GM23338 (cell line): ENCODE measurements at regions not wholly inside any gene's neighbourhood (a gene's known extent, or its start where the extent isn't known, plus 50 kb on each side); places are given as distances from the start of the nearest gene placed in this dataset.
A peak's percentile ranks its signal among the peaks of the same experiment; 100 is the strongest.

ENCODE experiments used
- ATAC-seq: fragments of 200-7000 bp; cut with Tn5 transposase; 3 replicates; pipeline ENCODE4 v1.9.1; 2020
- DNase-seq: peaks from one replicate; pipeline ENCODE4 v3.0.0-alpha.2; 2015; ENCODE audit warnings: low spot score
- H2AFZ ChIP-seq: fragments of 200-600 bp; sonication (generic); 2 replicates; pipeline ENCODE4 v1.8.0; 2016; ENCODE audit warnings: antibody characterized with exemption, mild to moderate bottlenecking, moderate library complexity
- H3F3A ChIP-seq: fragments of 200-600 bp; sonication (generic); replicated peaks from 2 replicates; pipeline ENCODE4 v1.8.0; 2017; ENCODE audit warnings: antibody characterized with exemption, mixed run types, low read depth
- H3K27ac ChIP-seq: fragments of 200-600 bp; sonication (generic); 2 replicates; pipeline ENCODE4 v1.6.1; 2016; ENCODE audit warnings: low read depth
- H3K27me3 ChIP-seq: fragments of 200-600 bp; sonication (generic); 2 replicates; pipeline ENCODE4 v1.8.0; 2016; ENCODE audit warnings: mild to moderate bottlenecking, mixed run types, moderate library complexity; ENCODE audit not compliant: insufficient read depth
- H3K36me3 ChIP-seq: fragments of 200-600 bp; sonication (generic); 2 replicates; pipeline ENCODE4 v1.8.0; 2016; ENCODE audit warnings: mild to moderate bottlenecking; ENCODE audit not compliant: insufficient read depth
- H3K4me1 ChIP-seq: fragments of 200-600 bp; sonication (generic); 2 replicates; pipeline ENCODE4 v1.8.0; 2016; ENCODE audit warnings: mild to moderate bottlenecking, moderate library complexity; ENCODE audit not compliant: insufficient read depth
- H3K4me2 ChIP-seq: fragments of 200-600 bp; sonication (generic); 2 replicates; pipeline ENCODE4 v1.7.1; 2017; ENCODE audit warnings: mixed run types
- H3K4me3 ChIP-seq: fragments of 200-600 bp; sonication (generic); 2 replicates; pipeline ENCODE4 v1.6.1; 2016; ENCODE audit warnings: mixed run types
- H3K79me2 ChIP-seq: fragments of 200-600 bp; sonication (generic); replicated peaks from 2 replicates; pipeline ENCODE4 v1.8.0; 2017; ENCODE audit warnings: mild to moderate bottlenecking; ENCODE audit not compliant: insufficient read depth
- H3K9me2 ChIP-seq: fragments of 200-600 bp; sonication (generic); 2 replicates; pipeline ENCODE4 v1.8.0; 2017; ENCODE audit not compliant: insufficient read depth
- H4K20me1 ChIP-seq: fragments of 200-600 bp; sonication (generic); replicated peaks from 2 replicates; pipeline ENCODE4 v1.8.0; 2017; ENCODE audit warnings: mild to moderate bottlenecking; ENCODE audit not compliant: insufficient read depth
- H3K27ac Mint-ChIP-seq: 2 replicates; pipeline ENCODE4 v1.8.0; 2020; ENCODE audit warnings: inconsistent platforms, mild to moderate bottlenecking, moderate library complexity, mixed read lengths
- H3K27me3 Mint-ChIP-seq: 3 replicates; pipeline ENCODE4 v1.8.0; 2022; ENCODE audit warnings: low read depth, mild to moderate bottlenecking, moderate library complexity, mixed read lengths, inconsistent platforms; ENCODE audit not compliant: insufficient read depth, poor library complexity
- H3K36me3 Mint-ChIP-seq: 3 replicates; pipeline ENCODE4 v1.8.0; 2021; ENCODE audit warnings: low read depth, mild to moderate bottlenecking, inconsistent platforms, moderate library complexity, mixed read lengths
- H3K4me1 Mint-ChIP-seq: 3 replicates; pipeline ENCODE4 v1.8.0; 2020; ENCODE audit warnings: mild to moderate bottlenecking, inconsistent platforms, mixed read lengths
- H3K4me3 Mint-ChIP-seq: 3 replicates; pipeline ENCODE4 v1.8.0; 2021; ENCODE audit warnings: moderate library complexity, mild to moderate bottlenecking, inconsistent platforms, mixed read lengths
- H3K9me3 Mint-ChIP-seq: 3 replicates; pipeline ENCODE4 v1.8.0; 2020; ENCODE audit warnings: moderate library complexity, mild to moderate bottlenecking, inconsistent platforms, mixed read lengths
- EZH2 ChIP-seq: fragments of 200-600 bp; sonication (generic); IDR thresholded peaks from one replicate; pipeline ENCODE4 v1.8.0; 2017; ENCODE audit warnings: antibody characterized with exemption, mild to moderate bottlenecking, low read depth; ENCODE audit not compliant: unreplicated experiment
- EZH2phosphoT487 ChIP-seq: fragments of 200-600 bp; sonication (generic); IDR thresholded peaks from one replicate; pipeline ENCODE4 v1.8.1; 2018; ENCODE audit warnings: antibody characterized with exemption; ENCODE audit not compliant: unreplicated experiment
- JUNB ChIP-seq: IDR thresholded peaks from one replicate; pipeline ENCODE4 v1.6.1; 2016; ENCODE audit warnings: antibody characterized with exemption; ENCODE audit not compliant: unreplicated experiment
- POLR2AphosphoS5 ChIP-seq: IDR thresholded peaks from 2 replicates; pipeline ENCODE4 v1.6.1; 2016; ENCODE audit warnings: antibody characterized with exemption, low read depth
- STAT1 ChIP-seq: IDR thresholded peaks from one replicate; pipeline ENCODE4 v1.6.1; 2016; ENCODE audit warnings: antibody characterized with exemption; ENCODE audit not compliant: unreplicated experiment
- TF ChIP-seq, protein P1 (sequence below): IDR thresholded peaks from 2 replicates; pipeline ENCODE4 v1.6.1; 2016; ENCODE audit warnings: antibody characterized with exemption
- TF ChIP-seq, protein P2 (sequence below), 2 experiments: fragments of 200-600 bp in 1 of 2; sonication (generic) in 1 of 2; conservative IDR thresholded peaks; 2 replicates each; pipeline versions ENCODE4 v1.5.1 to v1.6.1; 2016 to 2017; ENCODE audit warnings: antibody characterized with exemption in 2 of 2, low read depth in 2 of 2, mild to moderate bottlenecking in 2 of 2, moderate library complexity in 1 of 2

DNA sequence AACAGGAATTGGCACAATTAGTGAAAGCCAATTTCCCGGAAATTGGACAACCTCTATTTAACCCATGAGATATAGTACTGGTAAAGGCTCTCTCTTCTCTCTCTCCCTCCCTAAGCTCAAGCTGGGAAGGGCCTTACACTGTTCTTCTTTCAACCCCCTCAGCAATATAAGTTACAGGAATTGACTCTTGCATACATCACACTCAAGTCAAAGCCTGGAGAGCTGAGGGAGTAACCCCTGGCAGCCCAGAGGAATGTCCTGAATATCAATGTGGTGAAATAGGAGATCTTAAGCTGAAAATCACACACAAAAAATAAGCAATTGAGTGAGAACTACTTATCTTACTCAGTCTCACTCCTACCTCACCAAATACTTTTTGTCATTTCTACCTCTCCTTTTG lies 186.9 kb upstream of the SPOCK3 start:
- H3K4me3 ChIP-seq, result no peak overlapping the region
- peaks cover 12% of the 10 kb centered on the region; the same call in 2 of the 3 replicates for H3K4me1 Mint-ChIP-seq
- H3K27me3 ChIP-seq, result no peaks in the 10 kb centered on the region

DNA sequence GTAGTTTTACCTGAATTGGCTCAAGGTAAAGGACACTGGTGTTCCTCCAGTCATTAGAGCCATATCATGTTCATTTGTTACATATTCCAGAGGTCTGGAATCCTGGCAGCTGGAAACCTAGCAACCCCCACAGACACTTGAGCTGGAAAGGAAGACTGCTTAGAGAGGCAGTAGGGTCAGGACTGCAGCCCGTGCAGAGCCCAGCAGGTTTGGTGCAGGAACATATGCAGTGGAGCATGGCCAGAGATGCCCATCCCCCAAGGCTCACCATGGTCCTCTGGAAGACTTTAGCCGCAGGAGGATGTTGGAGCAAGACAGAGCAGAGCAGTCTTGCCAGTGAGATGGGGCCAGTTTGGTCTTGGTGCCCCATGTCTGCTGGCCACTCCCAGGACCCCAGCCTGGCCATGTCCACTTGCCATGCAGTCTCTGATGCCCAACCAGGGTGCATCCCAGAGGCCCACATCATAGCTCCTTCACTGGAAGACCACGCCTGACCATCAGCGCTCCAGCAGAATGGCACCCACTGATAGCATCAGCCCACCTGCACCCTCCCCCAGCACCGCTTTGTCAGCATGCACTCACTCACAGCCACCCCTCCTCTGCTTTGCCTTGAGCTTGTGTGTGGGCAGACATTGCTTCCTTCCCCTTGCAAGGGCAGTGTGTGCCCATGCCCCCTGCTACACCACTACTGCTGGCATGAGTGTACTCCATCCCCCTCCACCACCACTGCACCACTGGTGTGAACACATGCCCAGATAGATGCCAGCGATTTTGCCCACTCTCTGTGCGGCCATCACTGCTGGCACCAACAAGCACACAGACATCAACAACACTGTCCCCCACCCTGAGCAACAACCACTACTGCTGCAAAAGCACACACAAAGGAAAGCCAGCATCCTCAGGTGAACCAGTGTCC lies 190.3 kb upstream of the SPOCK3 start:
- no peaks in the 10 kb centered on the region; the same call in 2 of the 3 replicates for H3K9me3 Mint-ChIP-seq
- peaks cover 4% of the 10 kb centered on the region for H3K27me3 Mint-ChIP-seq
- Histone ChIP-seq H3K4me1 (no peaks in the 10 kb centered on the region; the same call in 1 of the 2 replicates), H3F3A (no peaks in the 10 kb centered on the region), H3K9me2 (peaks cover 4% of the 10 kb centered on the region; the same call in 1 of the 2 replicates), H3K79me2 (no peaks in the 10 kb centered on the region), H2AFZ (no peak overlapping the region), H3K27ac (no peak overlapping the region), H3K27me3 (no peaks in the 10 kb centered on the region), H3K4me2 (no peak overlapping the region), H4K20me1 (no peaks in the 10 kb centered on the region), H3K4me3 (no peak overlapping the region), H3K36me3 (no peaks in the 10 kb centered on the region)
- ATAC-seq, result no peak
- H3K4me3 Mint-ChIP-seq, result no peak overlapping the region
- no peak overlapping the region for H3K27ac Mint-ChIP-seq
- no peak for DNase-seq
- TF ChIP-seq POLR2AphosphoS5 (no peak), JUNB (no peak)
- no peaks in the 10 kb centered on the region for H3K36me3 Mint-ChIP-seq
- H3K4me1 Mint-ChIP-seq, result peaks cover 18% of the 10 kb centered on the region

More for the DNA sequence above, 186.9 kb upstream of the SPOCK3 start:
- Histone ChIP-seq H2AFZ (no peak overlapping the region), H3K27ac (no peak overlapping the region), H3K79me2 (no peaks in the 10 kb centered on the region), H3K4me2 (no peak overlapping the region), H4K20me1 (no peaks in the 10 kb centered on the region), H3K4me1 (no peaks in the 10 kb centered on the region; the same call in 1 of the 2 replicates), H3K9me2 (peaks cover 10% of the 10 kb centered on the region), H3K36me3 (no peaks in the 10 kb centered on the region), H3F3A (no peaks in the 10 kb centered on the region)
- ATAC-seq, result peak; percentile 41; the same call in 2 of the 3 replicates
- peak; percentile 17 for DNase-seq
- Mint-ChIP-seq H3K27me3 (peaks cover 4% of the 10 kb centered on the region), H3K9me3 (no peaks in the 10 kb centered on the region; the same call in 2 of the 3 replicates), H3K4me3 (no peak overlapping the region), H3K27ac (no peak overlapping the region), H3K36me3 (no peaks in the 10 kb centered on the region)
- TF ChIP-seq POLR2AphosphoS5 (no peak), JUNB (no peak)
- TF ChIP-seq, protein P1, sequence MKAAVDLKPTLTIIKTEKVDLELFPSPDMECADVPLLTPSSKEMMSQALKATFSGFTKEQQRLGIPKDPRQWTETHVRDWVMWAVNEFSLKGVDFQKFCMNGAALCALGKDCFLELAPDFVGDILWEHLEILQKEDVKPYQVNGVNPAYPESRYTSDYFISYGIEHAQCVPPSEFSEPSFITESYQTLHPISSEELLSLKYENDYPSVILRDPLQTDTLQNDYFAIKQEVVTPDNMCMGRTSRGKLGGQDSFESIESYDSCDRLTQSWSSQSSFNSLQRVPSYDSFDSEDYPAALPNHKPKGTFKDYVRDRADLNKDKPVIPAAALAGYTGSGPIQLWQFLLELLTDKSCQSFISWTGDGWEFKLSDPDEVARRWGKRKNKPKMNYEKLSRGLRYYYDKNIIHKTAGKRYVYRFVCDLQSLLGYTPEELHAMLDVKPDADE, result no peak

DNA sequence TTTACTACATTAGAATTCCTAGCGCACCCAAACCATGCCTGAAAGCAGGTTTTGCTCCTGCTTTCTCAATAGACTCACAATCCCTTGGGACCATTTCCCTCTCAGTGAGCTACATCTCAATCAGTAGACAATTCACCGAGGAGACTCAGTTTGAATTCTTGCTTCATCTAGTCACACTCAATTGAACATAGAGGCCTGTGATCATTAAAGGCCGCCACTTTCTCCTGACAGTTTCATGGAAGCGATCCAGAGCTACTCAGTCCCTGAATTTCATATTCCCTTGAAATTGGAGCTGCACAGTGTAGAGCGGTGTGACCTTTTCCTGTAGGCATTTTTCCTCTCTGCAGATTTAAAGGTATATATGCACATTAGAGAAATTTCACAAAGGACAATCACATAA lies 193.9 kb upstream of the SPOCK3 start:
- H3F3A ChIP-seq, result no peaks in the 10 kb centered on the region
- DNase-seq, result no peak
- no peak overlapping the region for H2AFZ ChIP-seq
- no peak overlapping the region for H3K27ac ChIP-seq
- no peaks in the 10 kb centered on the region for H3K27me3 ChIP-seq
- no peak for ATAC-seq
- H4K20me1 ChIP-seq, result no peaks in the 10 kb centered on the region
- H3K27ac Mint-ChIP-seq, result no peak overlapping the region
- H3K27me3 Mint-ChIP-seq, result peaks cover 4% of the 10 kb centered on the region
- H3K79me2 ChIP-seq, result no peaks in the 10 kb centered on the region
- no peaks in the 10 kb centered on the region for H3K36me3 Mint-ChIP-seq
- H3K9me2 ChIP-seq, result peaks cover 6% of the 10 kb centered on the region; the same call in 1 of the 2 replicates
- peaks cover 12% of the 10 kb centered on the region for H3K4me1 Mint-ChIP-seq
- H3K9me3 Mint-ChIP-seq, result peaks cover 4% of the 10 kb centered on the region
- no peak overlapping the region for H3K4me3 Mint-ChIP-seq
- peaks cover 4% of the 10 kb centered on the region; the same call in 1 of the 2 replicates for H3K4me1 ChIP-seq
- H3K36me3 ChIP-seq, result no peaks in the 10 kb centered on the region
- H3K4me3 ChIP-seq, result no peak overlapping the region
- no peak for TF ChIP-seq JUNB
- no peak for TF ChIP-seq EZH2phosphoT487
- TF ChIP-seq, protein P2, sequence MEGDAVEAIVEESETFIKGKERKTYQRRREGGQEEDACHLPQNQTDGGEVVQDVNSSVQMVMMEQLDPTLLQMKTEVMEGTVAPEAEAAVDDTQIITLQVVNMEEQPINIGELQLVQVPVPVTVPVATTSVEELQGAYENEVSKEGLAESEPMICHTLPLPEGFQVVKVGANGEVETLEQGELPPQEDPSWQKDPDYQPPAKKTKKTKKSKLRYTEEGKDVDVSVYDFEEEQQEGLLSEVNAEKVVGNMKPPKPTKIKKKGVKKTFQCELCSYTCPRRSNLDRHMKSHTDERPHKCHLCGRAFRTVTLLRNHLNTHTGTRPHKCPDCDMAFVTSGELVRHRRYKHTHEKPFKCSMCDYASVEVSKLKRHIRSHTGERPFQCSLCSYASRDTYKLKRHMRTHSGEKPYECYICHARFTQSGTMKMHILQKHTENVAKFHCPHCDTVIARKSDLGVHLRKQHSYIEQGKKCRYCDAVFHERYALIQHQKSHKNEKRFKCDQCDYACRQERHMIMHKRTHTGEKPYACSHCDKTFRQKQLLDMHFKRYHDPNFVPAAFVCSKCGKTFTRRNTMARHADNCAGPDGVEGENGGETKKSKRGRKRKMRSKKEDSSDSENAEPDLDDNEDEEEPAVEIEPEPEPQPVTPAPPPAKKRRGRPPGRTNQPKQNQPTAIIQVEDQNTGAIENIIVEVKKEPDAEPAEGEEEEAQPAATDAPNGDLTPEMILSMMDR (conservative IDR thresholded peaks at IDR 0.05; ENCODE audit: low read depth in 2 of 2), result no peak
- TF ChIP-seq EZH2, result no peak
- no peak for TF ChIP-seq STAT1
- H3K4me2 ChIP-seq, result no peak overlapping the region
